H9 (cell line): ENCODE measurements at regions not wholly inside any gene's neighbourhood (a gene's known extent, or its start where the extent isn't known, plus 50 kb on each side); places are given as distances from the start of the nearest gene placed in this dataset.

Source experiments
- DNase-seq: peaks from one replicate; pipeline ENCODE4 v3.0.0-alpha.2; 2017
- H2AFZ ChIP-seq: one replicate; pipeline ENCODE4 v1.6.1; 2013; ENCODE audit warnings: mild to moderate bottlenecking, low read length, control low read depth, moderate library complexity
- H2AK5ac ChIP-seq: 2 replicates; pipeline ENCODE4 v1.6.1; 2013; ENCODE audit warnings: low read length, control low read depth, mixed read lengths; ENCODE audit not compliant: insufficient read length
- H2BK120ac ChIP-seq: one replicate; pipeline ENCODE4 v1.6.1; 2013; ENCODE audit warnings: low read depth, mild to moderate bottlenecking, low read length, control low read depth, inconsistent platforms; ENCODE audit not compliant: poor library complexity, severe bottlenecking
- H2BK12ac ChIP-seq: 2 replicates; pipeline ENCODE4 v1.6.1; 2013; ENCODE audit warnings: low read length, control low read depth, mixed read lengths, low read depth; ENCODE audit not compliant: insufficient read length
- H2BK15ac ChIP-seq: 2 replicates; pipeline ENCODE4 v1.6.1; 2013; ENCODE audit warnings: low read depth, low read length, control low read depth
- H2BK20ac ChIP-seq: one replicate; pipeline ENCODE4 v1.6.1; 2013; ENCODE audit warnings: low read depth, mild to moderate bottlenecking, low read length, control low read depth, inconsistent platforms; ENCODE audit not compliant: poor library complexity, severe bottlenecking
- H2BK5ac ChIP-seq: 2 replicates; pipeline ENCODE4 v1.6.1; 2013; ENCODE audit warnings: low read length, control low read depth, mixed read lengths; ENCODE audit not compliant: insufficient read length
- H3K14ac ChIP-seq: 2 replicates; pipeline ENCODE4 v1.6.1; 2013; ENCODE audit warnings: low read length, control low read depth; ENCODE audit not compliant: insufficient read depth
- H3K18ac ChIP-seq: 2 replicates; pipeline ENCODE4 v1.6.1; 2013; ENCODE audit warnings: low read depth, mild to moderate bottlenecking, mixed read lengths, low read length, control low read depth; ENCODE audit not compliant: insufficient read length
- H3K23ac ChIP-seq: 2 replicates; pipeline ENCODE4 v1.6.1; 2013; ENCODE audit warnings: low read length, control low read depth, mixed read lengths, low read depth; ENCODE audit not compliant: insufficient read length
- H3K23me2 ChIP-seq: 2 replicates; pipeline ENCODE4 v1.6.1; 2013; ENCODE audit warnings: low read depth, mild to moderate bottlenecking, mixed read lengths, low read length, control low read depth; ENCODE audit not compliant: insufficient read length, poor library complexity, severe bottlenecking
- H3K27ac ChIP-seq: 2 replicates; pipeline ENCODE4 v1.5.1; 2013; ENCODE audit warnings: low read length, control low read depth, mixed read lengths, low read depth; ENCODE audit not compliant: insufficient read length
- H3K27me3 ChIP-seq: 2 replicates; pipeline ENCODE4 v1.6.1; 2013; ENCODE audit warnings: low read length, control low read depth, inconsistent platforms; ENCODE audit not compliant: insufficient read depth
- H3K4ac ChIP-seq: 2 replicates; pipeline ENCODE4 v1.6.1; 2013; ENCODE audit warnings: low read depth, mild to moderate bottlenecking, control low read depth, inconsistent platforms, low read length, moderate library complexity
- H3K4me1 ChIP-seq: 2 replicates; pipeline ENCODE4 v1.6.1; 2013; ENCODE audit warnings: low read length, control low read depth, inconsistent platforms; ENCODE audit not compliant: insufficient read depth
- H3K4me2 ChIP-seq: 2 replicates; pipeline ENCODE4 v1.6.1; 2013; ENCODE audit warnings: low read length, control low read depth, mixed read lengths; ENCODE audit not compliant: insufficient read length, insufficient read depth
- H3K56ac ChIP-seq: 2 replicates; pipeline ENCODE4 v1.6.1; 2013; ENCODE audit warnings: low read depth, mild to moderate bottlenecking, mixed read lengths, low read length, control low read depth; ENCODE audit not compliant: insufficient read length
- H3K79me1 ChIP-seq: 2 replicates; pipeline ENCODE4 v1.6.1; 2013; ENCODE audit warnings: low read depth, mild to moderate bottlenecking, moderate library complexity, low read length, control low read depth, inconsistent platforms; ENCODE audit not compliant: insufficient read depth, poor library complexity, severe bottlenecking
- H3K79me2 ChIP-seq: 2 replicates; pipeline ENCODE4 v1.6.1; 2013; ENCODE audit warnings: low read length, control low read depth, inconsistent platforms; ENCODE audit not compliant: insufficient read depth
- H3K9ac ChIP-seq: 2 replicates; pipeline ENCODE4 v1.6.1; 2013; ENCODE audit warnings: low read length, control low read depth, mixed read lengths; ENCODE audit not compliant: insufficient read length; ENCODE audit errors: extremely low read depth
- H3K9me3 ChIP-seq: one replicate; pipeline ENCODE4 v1.6.1; 2013; ENCODE audit warnings: low read depth, low read length, inconsistent platforms; ENCODE audit not compliant: control insufficient read depth
- H3T11ph ChIP-seq: one replicate; pipeline ENCODE4 v1.6.1; 2013; ENCODE audit warnings: mild to moderate bottlenecking, low read length, control low read depth, inconsistent platforms
- H4K20me1 ChIP-seq: one replicate; pipeline ENCODE4 v1.6.1; 2013; ENCODE audit not compliant: control insufficient read depth, insufficient read length, insufficient read depth
- H4K5ac ChIP-seq: 2 replicates; pipeline ENCODE4 v1.6.1; 2013; ENCODE audit warnings: low read depth, mild to moderate bottlenecking, mixed read lengths, low read length, control low read depth; ENCODE audit not compliant: insufficient read length
- H4K8ac ChIP-seq: replicated peaks from 2 replicates; pipeline ENCODE4 v1.6.1; 2013; ENCODE audit warnings: low read length, control low read depth, mixed read lengths, low read depth; ENCODE audit not compliant: insufficient read length
- H4K91ac ChIP-seq: 2 replicates; pipeline ENCODE4 v1.6.1; 2013; ENCODE audit warnings: low read depth, mild to moderate bottlenecking, moderate library complexity, mixed read lengths, low read length, control low read depth; ENCODE audit not compliant: insufficient read length
- H3K27ac Mint-ChIP-seq, 3 experiments: 2 replicates in 2 of 3; 3 replicates in 1 of 3; pipeline ENCODE4 v1.8.0; 2020 to 2021; ENCODE audit warnings: mixed read lengths in 3 of 3, mild to moderate bottlenecking in 1 of 3, moderate library complexity in 1 of 3
- H3K27me3 Mint-ChIP-seq: 2 replicates; pipeline ENCODE4 v1.8.0; 2021; ENCODE audit warnings: low read depth, mild to moderate bottlenecking, moderate library complexity, mixed read lengths
- H3K36me3 Mint-ChIP-seq, 3 experiments: 2 replicates in 2 of 3; 3 replicates in 1 of 3; pipeline ENCODE4 v1.8.0; 2020 to 2021; ENCODE audit warnings: low read depth in 3 of 3, mixed read lengths in 3 of 3; ENCODE audit not compliant: insufficient read depth in 1 of 3
- H3K4me1 Mint-ChIP-seq, 2 experiments: 2 replicates each; pipeline ENCODE4 v1.8.0; 2020; ENCODE audit warnings: mixed read lengths in 2 of 2
- H3K4me3 Mint-ChIP-seq, 2 experiments: 2 replicates in 1 of 2; 3 replicates in 1 of 2; pipeline ENCODE4 v1.8.0; 2020 to 2021; ENCODE audit warnings: mild to moderate bottlenecking in 2 of 2, mixed read lengths in 2 of 2, moderate library complexity in 1 of 2
- H3K9me3 Mint-ChIP-seq, 2 experiments: 2 replicates in 1 of 2; 3 replicates in 1 of 2; pipeline ENCODE4 v1.8.0; 2020; ENCODE audit warnings: mild to moderate bottlenecking in 2 of 2, mixed read lengths in 2 of 2, moderate library complexity in 1 of 2
- CTCF ChIP-seq: fragments of 200-600 bp; sonication (generic); conservative IDR thresholded peaks from 3 replicates; pipeline ENCODE4 v1.8.0; 2021; ENCODE audit warnings: antibody characterized with exemption, mild to moderate bottlenecking
- WGBS: extraction: QIAGEN DNeasy Blood & Tissue Kit; methylation state at CpG from one replicate; pipeline ENCODE4 v1.1.7; 2013; ENCODE audit warnings: missing lambda C conversion rate, low lambda C conversion rate, mixed read lengths; ENCODE audit not compliant: insufficient read length; ENCODE audit errors: extremely low coverage; 5-methylcytosine and 5-hydroxymethylcytosine counted together

- H2BK120ac ChIP-seq: no peak overlapping the region
- no peak overlapping the region for H2AK5ac ChIP-seq
- H3K56ac ChIP-seq: no peak overlapping the region
- H2BK5ac ChIP-seq: no peak overlapping the region
- H3K18ac ChIP-seq: no peak overlapping the region
- DNase-seq: no peak
- no peak overlapping the region for H3K4me3 Mint-ChIP-seq
- no peak for TF ChIP-seq CTCF
- no peak overlapping the region for H3K14ac ChIP-seq
- no peak overlapping the region for H2AFZ ChIP-seq
- no peak overlapping the region for H2BK20ac ChIP-seq
- no peaks in the 10 kb centered on the region for H3K79me2 ChIP-seq
- peaks cover 5 to 13% of the 10 kb centered on the region in 2 experiments for H3K4me1 Mint-ChIP-seq
- H4K91ac ChIP-seq: no peak overlapping the region
- no peaks in the 10 kb centered on the region for H4K20me1 ChIP-seq
- H3K36me3 Mint-ChIP-seq: peaks cover 0 to 1% (median 0%) of the 10 kb centered on the region in 3 experiments; a peak in 3 of 7 replicates
- H3T11ph ChIP-seq: no peak overlapping the region
- H3K9ac ChIP-seq: no peak overlapping the region
- H3K27ac ChIP-seq: no peak overlapping the region
- no peak overlapping the region for H3K23ac ChIP-seq
- H4K5ac ChIP-seq: no peak overlapping the region
- no peak overlapping the region for H3K4ac ChIP-seq
- no peaks in the 10 kb centered on the region for H3K79me1 ChIP-seq
- no peak overlapping the region for H3K4me2 ChIP-seq
- WGBS: no CpG with 5 or more reads among the region's 8 CpGs
- H2BK12ac ChIP-seq: no peak overlapping the region
- H3K9me3 ChIP-seq: no peaks in the 10 kb centered on the region
- peaks cover 66 to 75% of the 10 kb centered on the region in 2 experiments for H3K9me3 Mint-ChIP-seq
- H4K8ac ChIP-seq: no peak overlapping the region
- H3K4me1 ChIP-seq: peaks cover 5% of the 10 kb centered on the region; the same call in 1 of the 2 replicates
- H3K27ac Mint-ChIP-seq: no peak overlapping the region
- H3K27me3 Mint-ChIP-seq: peaks cover 4% of the 10 kb centered on the region; the same call in 1 of the 2 replicates
- H3K23me2 ChIP-seq: no peaks in the 10 kb centered on the region
- no peaks in the 10 kb centered on the region for H3K27me3 ChIP-seq
- no peak overlapping the region for H2BK15ac ChIP-seq
Measured at GRCh38 chrX:40508560-40508959, 72.2 kb upstream of the ATP6AP2 start.
